Fibroblast of the aortic adventitia (primary cell): ENCODE measurements at regions not wholly inside any gene's neighbourhood (a gene's known extent, or its start where the extent isn't known, plus 50 kb on each side); places are given as distances from the start of the nearest gene placed in this dataset.

Experiments
- DNase-seq: peaks from one replicate; pipeline ENCODE4 v3.0.0-alpha.2; 2010; ENCODE audit warnings: low read depth
- H3K4me3 ChIP-seq: 2 replicates; pipeline ENCODE4 v1.5.1; 2011; ENCODE audit warnings: low read depth, mild to moderate bottlenecking, control low read depth, low read length, moderate library complexity
- CTCF ChIP-seq: IDR thresholded peaks from 2 replicates; pipeline ENCODE4 v1.5.1; 2011; ENCODE audit warnings: mild to moderate bottlenecking, low read length, control low read depth, inconsistent platforms; ENCODE audit not compliant: insufficient read depth

- no peak overlapping the region for H3K4me3 ChIP-seq
- TF ChIP-seq CTCF = no peak
Observed at GRCh38 chr22:49189871-49190270, 637.8 kb downstream of the BRD1 start.

DNA sequence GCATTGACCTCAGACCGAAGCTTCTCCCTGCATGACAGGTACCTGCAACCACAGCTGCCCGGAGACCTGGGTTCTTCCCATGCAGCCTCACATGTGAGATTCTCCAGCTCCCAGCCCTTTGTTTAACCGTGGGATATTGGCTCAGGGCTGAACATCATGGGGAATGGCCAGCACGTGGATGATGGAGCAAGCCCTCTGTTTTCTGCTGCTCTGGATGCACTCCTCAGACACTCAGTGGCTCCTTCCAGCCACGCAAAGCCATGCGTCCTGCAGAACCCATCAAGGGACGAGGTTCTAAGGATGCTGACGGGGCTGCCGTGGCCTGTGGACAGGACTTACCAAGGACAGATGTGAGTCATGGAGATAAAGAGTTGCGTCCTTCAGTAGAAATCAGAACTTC is 639.1 kb downstream of the BRD1 start:
- H3K4me3 ChIP-seq = no peak overlapping the region
- no peak for TF ChIP-seq CTCF
- DNase-seq = no peak

More at GRCh38 chr22:49189871-49190270, 637.8 kb downstream of the BRD1 start:
- DNase-seq = no peak

DNA sequence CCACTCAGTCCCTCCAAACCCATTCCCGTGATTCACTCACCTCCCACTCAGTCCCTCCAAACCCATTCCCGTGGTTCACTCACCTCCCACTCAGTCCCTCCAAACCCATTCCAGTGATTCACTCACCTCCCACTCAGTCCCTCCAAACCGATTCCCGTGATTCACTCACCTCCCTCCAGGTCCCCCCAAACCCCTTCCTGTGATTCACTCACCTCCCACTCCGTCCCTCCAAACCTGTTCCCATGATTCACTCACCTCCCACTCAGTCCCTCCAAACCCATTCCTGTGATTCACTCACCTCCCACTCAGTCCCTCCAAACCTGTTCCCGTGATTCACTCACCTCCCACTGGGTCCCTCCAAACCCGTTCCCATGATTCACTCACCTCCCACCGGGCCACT is 639.6 kb downstream of the BRD1 start:
- no peak for TF ChIP-seq CTCF
- no peak for DNase-seq
- H3K4me3 ChIP-seq = no peak overlapping the region

- no peak for DNase-seq
- no peak for TF ChIP-seq CTCF
- no peak overlapping the region for H3K4me3 ChIP-seq
Observed at GRCh38 chr22:49186762-49187161, 640.9 kb downstream of the BRD1 start.

GRCh38 chr22:49186293-49186692 is 641.4 kb downstream of the BRD1 start:
- H3K4me3 ChIP-seq = no peak overlapping the region
- no peak for TF ChIP-seq CTCF
- DNase-seq = no peak

- no peak for DNase-seq
- no peak overlapping the region for H3K4me3 ChIP-seq
- TF ChIP-seq CTCF = no peak
Observed at GRCh38 chr22:49185312-49185969, 642.2 kb downstream of the BRD1 start.

GRCh38 chr22:49184736-49185135 is 642.9 kb downstream of the BRD1 start:
- no peak for DNase-seq
- H3K4me3 ChIP-seq = no peak overlapping the region
- TF ChIP-seq CTCF = no peak
